GM04503 (cell line): ENCODE measurements at regions not wholly inside any gene's neighbourhood (a gene's known extent, or its start where the extent isn't known, plus 50 kb on each side); places are given as distances from the start of the nearest gene placed in this dataset.

Source experiments
- DNase-seq: peaks from one replicate; pipeline ENCODE4 v3.0.0-alpha.2; 2012; ENCODE audit warnings: low read depth

DNA sequence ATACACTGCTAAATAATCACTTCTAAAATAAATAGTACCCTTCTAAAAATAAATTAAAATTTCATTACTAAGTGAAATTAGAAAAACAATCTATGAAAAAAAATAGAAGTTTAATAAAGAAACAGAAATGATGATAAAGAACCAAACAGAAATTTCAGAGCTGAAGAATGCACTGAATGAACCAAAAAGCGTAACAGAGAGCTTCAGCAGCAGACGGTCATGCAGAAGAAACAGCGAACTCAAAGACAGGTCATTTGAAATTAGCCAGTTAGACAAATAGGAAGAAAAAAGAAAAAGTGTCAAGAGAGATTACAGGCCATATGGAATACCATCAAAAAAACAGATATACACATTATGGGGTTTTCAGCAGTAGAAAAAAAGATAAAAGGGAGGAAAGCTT lies 706.7 kb downstream of the TBC1D32 start:
- DNase-seq = no peak

GRCh38 chr6:120622127-120622631 lies 712.1 kb downstream of the TBC1D32 start:
- DNase-seq = no peak

DNA sequence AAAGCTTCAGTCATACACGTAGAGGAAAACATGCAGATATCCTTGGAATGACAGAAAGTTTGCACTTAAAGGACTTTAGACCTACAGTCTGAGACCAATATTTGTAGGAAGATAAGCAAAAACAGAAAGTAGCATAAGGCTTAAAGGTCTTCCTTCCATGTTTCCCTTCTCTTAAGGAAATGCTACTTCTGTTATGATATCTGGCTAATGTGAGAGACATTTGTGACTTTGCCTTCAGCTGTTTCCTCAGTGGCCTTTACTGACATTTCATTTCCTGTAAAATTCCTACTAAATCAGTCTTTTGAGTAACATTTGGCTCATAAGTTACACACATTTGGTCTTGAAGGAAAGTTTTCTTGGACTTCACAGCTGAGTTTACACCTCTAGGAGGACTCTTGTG lies 713.4 kb downstream of the TBC1D32 start:
- DNase-seq = no peak

GRCh38 chr6:120615238-120615637 lies 719.0 kb downstream of the TBC1D32 start:
- no peak for DNase-seq

- no peak for DNase-seq
Observed at GRCh38 chr6:120614723-120615122, 719.6 kb downstream of the TBC1D32 start.

GRCh38 chr6:120608826-120609225 lies 725.5 kb downstream of the TBC1D32 start:
- DNase-seq = no peak

DNA sequence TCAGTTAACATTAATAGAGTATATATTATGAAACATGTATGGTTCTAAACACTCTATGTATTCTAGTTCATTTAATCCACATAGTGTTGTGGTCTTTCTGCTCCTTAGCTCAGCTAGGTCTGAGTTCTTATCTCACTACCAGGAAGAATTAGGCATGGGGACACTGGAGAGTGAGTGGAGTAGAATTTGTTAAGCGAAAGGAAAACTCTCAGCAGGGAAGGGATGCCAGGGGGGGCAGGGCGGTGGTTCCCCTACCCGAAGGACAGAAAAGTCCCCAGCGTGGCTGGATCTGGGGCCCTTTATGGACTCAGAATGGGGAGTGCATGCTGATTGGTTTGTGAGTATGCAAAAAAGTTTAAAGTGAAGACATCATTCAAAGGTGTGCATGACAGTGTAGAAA lies 727.5 kb downstream of the TBC1D32 start:
- DNase-seq = no peak

DNA sequence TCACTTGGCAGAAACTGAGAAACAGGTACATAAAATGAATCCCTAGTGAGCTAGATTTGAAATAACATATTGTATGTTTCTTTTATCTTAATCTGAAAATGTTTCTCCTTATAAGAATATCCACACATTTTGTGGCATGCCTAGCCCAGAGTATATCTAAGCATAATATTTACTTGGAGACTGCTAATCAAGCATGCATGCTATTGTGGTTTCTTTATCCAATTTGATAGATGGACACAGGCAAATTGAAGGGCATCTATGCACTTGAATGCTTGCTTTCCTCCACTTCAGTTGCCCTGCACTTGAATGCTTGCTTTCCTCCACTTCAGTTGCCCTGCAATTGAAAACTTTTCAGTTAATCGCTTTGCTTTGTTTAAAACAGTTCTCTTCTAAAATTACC lies 729.8 kb downstream of the TBC1D32 start:
- DNase-seq = no peak

DNA sequence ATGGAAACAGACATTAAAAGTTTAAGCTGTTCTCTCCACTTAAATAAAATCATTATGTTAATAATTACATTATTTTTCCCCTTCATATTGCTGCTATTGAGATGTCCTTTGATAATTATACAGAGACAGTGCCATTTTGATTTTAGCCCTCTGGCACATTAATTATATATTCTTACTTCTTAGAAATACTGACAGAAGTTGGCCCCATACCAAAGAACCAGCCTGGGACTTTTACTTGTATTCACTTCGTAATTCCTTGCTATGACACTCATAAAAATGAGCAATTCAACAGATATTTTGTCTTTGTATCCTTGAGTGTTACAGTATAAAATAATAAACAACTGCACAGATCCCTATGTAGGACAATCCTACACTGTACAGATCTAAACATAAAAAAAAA lies 743.7 kb downstream of the TBC1D32 start:
- no peak for DNase-seq

DNA sequence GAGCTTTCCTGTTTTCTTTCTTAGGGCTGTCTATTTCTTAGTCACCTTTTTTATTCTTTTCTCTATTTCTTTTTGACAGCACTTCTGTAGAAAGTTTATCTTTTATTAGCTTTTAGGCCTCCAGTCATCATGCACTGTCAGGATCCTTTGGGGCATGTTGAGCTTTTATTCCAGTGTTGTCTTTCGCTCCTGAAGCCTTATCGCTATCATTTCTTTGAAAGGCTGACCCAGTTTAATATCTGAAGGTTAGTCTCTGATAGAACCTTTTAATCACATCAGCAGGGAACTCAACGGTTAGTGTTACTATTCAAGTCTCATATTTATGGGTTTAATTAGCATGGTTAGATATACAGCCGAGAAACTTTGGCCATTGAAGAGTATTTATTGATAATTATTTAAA lies 745.9 kb downstream of the TBC1D32 start:
- DNase-seq = no peak

DNA sequence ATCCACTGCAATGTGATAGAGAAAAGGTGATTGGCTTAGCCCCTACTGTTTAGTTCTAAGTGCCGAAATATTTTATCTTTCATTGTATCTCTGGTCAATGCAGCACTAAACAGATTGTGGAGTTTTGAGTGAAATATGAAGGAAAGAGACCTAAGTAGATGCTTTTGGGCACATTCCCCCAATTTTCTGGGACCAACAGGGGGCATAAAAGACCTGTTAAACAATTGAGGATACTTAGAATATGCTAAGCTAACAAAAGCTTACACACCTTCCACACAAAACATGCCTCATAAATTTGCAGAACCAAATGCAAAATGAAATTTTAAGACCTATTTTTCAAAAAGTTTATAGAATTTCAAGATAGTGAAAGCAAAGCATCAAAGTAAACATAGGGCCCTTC lies 746.9 kb downstream of the TBC1D32 start:
- no peak for DNase-seq

- no peak for DNase-seq
Observed at GRCh38 chr6:120584111-120584760, 750.0 kb downstream of the TBC1D32 start.

DNA sequence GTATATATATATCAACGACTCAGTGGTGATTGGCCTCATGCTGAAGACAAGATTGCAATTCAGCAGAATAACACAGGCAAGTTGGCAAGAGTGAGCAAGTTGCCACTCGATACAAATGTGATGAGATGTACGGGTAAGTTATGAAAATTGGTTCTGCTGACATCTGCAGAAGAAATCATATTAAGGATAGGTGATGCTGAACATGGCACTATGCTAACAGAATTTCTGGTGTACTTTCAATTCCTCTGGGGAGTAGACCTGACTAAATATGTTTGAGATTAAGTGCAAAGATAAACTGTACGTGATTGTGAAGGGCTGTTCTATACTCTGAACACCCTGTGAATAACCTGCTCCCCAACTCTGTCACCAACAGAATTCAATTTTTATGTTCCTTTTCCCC lies 758.2 kb downstream of the TBC1D32 start:
- DNase-seq = no peak

GRCh38 chr6:120569714-120570113 lies 764.6 kb downstream of the TBC1D32 start:
- DNase-seq = no peak

DNA sequence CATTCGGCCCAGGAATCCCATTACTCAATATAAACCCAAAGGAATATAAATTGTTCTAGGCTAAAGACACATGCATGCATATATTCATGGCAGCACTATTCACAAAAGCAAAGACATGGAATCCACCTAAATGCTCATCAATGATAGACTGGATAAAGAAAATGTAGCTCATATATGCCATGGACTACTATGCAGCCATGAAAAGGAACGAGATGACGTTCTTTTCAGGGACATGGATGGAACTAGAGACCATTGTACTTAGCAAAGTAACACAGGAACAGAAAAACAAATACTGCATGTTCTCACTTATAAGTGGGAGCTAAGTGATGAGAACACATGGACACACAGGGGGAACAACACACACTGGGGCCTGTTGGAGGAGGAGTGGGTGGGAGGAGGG lies 769.5 kb downstream of the TBC1D32 start:
- no peak for DNase-seq

GRCh38 chr6:120558294-120558693 lies 776.0 kb downstream of the TBC1D32 start:
- no peak for DNase-seq

DNA sequence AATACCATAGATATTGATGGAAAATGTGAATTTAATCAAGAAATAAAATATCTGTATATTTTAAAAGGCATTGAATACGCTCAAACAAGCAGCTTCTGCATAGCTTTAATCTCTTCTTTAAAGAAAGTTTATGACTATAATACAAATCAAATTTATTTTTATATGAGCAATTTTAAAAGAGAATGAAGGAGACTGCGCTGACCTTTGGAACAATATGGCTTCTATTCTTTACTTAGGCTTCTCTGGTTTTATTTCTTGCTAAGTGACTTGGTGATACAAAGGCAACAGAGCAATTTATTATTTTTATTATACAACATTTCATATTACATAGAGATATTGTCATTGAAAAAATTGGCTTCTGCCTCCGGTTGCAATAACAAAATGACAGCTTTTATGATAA lies 776.7 kb downstream of the TBC1D32 start:
- no peak for DNase-seq

- no peak for DNase-seq
Observed at GRCh38 chr6:120556491-120556890, 777.8 kb downstream of the TBC1D32 start.

DNA sequence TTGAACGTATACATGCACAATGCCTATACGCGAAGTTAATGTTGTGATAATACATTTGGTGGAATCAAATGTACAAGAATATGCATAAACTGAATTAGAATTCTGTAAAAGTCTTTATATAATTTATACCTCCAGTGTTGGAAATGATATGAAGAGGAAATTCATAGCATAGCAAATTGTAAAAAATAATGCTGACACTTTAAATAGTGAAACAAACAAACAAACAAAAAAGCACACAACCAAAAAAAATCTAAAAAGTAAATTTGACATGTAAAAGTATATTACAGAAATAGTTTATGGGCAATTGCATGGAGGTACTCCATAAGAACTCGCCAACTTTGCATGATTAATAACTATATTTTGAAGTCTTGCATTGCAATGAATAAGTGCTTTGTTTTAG lies 780.9 kb downstream of the TBC1D32 start:
- DNase-seq = no peak

DNA sequence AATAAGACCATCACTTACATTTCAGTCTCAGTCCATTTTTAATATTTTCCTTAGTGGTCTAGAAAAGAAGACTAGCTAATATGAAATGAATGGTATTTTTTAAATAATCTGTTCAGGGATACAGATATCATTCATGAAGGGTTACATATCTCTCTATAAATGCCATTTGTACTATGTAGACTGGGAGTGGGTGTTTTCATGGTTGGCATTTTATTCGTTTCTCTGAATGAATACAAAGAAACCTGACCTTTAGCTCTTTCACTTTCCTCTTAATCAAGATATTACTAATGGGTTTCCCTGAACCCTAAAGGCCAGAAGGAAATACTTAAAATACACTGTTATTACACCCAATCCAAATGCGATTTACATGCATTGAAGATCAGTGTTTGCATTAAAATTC lies 788.9 kb downstream of the TBC1D32 start:
- DNase-seq = no peak

GRCh38 chr6:120534954-120535353 lies 799.3 kb downstream of the TBC1D32 start:
- DNase-seq = no peak

DNA sequence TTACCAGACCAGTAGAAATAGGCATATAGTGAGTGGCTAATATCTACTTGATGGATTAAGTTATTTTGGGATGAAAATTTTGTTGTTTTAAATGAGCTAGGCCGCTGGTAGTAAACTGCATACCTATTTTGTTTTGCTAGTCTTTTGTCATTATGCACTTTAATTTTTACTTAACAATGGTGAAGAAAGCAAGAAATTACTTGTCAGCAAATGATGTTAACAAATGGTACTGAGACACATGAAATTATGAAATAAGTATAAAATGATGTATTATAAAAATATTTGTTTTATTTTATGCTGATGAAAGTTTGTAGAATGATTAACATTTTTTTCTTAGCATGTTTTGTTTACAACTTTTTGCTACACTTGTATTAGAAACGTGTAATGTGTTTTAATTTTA lies 807.7 kb downstream of the TBC1D32 start:
- DNase-seq = no peak

DNA sequence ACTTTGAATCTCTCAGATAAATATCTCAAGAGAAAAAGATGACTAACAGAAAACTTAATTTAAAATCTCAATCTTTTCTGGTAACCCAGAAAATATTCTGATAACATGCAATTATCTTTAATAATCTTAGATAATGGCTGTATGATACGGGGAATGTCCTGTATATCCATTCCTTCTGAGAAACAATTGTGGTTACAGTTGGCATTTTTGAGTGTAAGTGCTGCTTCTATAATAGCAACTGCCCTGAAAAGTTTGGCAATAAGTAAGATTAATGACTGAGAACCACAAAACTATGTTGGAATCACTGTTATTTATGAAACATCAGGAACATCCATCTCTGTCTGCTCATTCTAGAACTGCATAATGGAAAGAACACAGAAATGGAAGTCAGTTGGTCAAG lies 819.7 kb downstream of the TBC1D32 start:
- DNase-seq = no peak

GRCh38 chr6:120511712-120512111 lies 822.6 kb downstream of the TBC1D32 start:
- no peak for DNase-seq

DNA sequence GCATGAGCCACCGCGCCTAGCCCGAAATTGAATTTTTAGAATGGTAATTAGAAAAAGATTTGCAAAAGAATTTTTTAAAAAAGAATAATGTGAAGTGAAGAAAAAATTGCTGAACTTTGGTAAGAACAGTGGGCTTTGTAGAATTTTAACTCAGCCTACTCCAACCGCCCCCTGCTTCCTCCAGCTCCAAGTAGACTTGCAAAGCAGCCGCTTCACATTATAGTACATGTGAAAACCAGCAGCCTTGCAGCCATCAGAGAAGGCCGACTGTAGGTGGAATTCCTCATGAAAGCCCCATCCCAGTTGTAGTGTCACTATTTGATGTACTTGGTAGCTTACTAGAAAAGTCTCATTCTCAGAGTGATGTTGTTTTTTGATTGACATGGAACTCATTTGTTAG lies 835.6 kb downstream of the TBC1D32 start:
- DNase-seq = no peak
